Neural crest cell (in vitro differentiated cells): ENCODE measurements at regions not wholly inside any gene's neighbourhood (a gene's known extent, or its start where the extent isn't known, plus 50 kb on each side); places are given as distances from the start of the nearest gene placed in this dataset.

Experiments used
- DNase-seq: peaks from one replicate; pipeline ENCODE4 v3.0.0; 2021; ENCODE audit warnings: low read depth, mixed read lengths, low spot score
- H3K27ac Mint-ChIP-seq: one replicate; pipeline ENCODE4 v1.8.0; 2021; ENCODE audit warnings: mild to moderate bottlenecking, mixed read lengths; ENCODE audit not compliant: unreplicated experiment
- H3K27me3 Mint-ChIP-seq: 2 replicates; pipeline ENCODE4 v1.8.0; 2021; ENCODE audit warnings: low read depth, mild to moderate bottlenecking, mixed read lengths
- H3K36me3 Mint-ChIP-seq: 2 replicates; pipeline ENCODE4 v1.8.0; 2021; ENCODE audit warnings: low read depth, mild to moderate bottlenecking, mixed read lengths
- H3K4me1 Mint-ChIP-seq: 2 replicates; pipeline ENCODE4 v1.8.0; 2021; ENCODE audit warnings: mixed read lengths
- H3K4me3 Mint-ChIP-seq: one replicate; pipeline ENCODE4 v1.8.0; 2021; ENCODE audit warnings: mild to moderate bottlenecking, mixed read lengths
- H3K9me3 Mint-ChIP-seq: 2 replicates; pipeline ENCODE4 v1.8.0; 2021; ENCODE audit warnings: mixed read lengths
- TF ChIP-seq, protein P1 (sequence below): fragments of 200-600 bp; sonication (generic); conservative IDR thresholded peaks from 2 replicates; pipeline ENCODE4 v1.5.0; 2021; ENCODE audit warnings: antibody characterized with exemption, mild to moderate bottlenecking

DNA sequence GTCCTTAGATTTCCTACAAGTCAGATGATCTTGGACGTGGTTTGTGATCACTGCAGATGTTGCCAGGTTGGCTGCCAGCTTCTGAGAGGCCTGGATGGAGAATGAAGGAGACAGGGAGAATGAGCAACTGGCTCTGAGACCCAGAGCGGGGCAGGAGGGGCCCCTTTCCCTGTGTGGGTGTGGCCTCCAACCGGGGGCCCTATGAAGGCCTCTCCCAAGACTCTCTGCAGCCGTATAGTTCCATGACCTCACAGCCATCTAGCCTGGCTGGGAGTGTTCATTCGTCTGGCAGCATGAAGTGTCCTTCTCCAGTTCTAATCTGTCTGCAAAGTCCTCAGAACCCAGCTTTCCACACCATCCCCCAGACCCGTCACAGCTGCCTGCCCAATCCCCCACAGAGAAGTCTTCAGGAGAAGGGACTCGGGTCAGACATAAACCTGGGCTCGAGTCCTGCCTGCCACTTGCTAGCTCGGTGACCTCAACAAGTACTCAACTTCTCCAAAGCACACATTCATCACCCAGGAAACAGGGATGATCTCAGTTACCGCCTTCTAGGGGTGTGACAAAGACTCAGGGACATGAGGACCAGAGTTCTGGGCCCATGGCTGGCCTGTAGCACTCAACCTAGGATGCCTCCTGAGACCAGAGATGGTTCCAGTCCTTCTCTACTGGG lies 122.6 kb downstream of the EDN3 start:
- H3K4me3 Mint-ChIP-seq = no peak overlapping the region
- H3K27me3 Mint-ChIP-seq = peaks cover 7% of the 10 kb centered on the region
- H3K27ac Mint-ChIP-seq = no peak overlapping the region
- no peaks in the 10 kb centered on the region for H3K36me3 Mint-ChIP-seq
- TF ChIP-seq, protein P1, sequence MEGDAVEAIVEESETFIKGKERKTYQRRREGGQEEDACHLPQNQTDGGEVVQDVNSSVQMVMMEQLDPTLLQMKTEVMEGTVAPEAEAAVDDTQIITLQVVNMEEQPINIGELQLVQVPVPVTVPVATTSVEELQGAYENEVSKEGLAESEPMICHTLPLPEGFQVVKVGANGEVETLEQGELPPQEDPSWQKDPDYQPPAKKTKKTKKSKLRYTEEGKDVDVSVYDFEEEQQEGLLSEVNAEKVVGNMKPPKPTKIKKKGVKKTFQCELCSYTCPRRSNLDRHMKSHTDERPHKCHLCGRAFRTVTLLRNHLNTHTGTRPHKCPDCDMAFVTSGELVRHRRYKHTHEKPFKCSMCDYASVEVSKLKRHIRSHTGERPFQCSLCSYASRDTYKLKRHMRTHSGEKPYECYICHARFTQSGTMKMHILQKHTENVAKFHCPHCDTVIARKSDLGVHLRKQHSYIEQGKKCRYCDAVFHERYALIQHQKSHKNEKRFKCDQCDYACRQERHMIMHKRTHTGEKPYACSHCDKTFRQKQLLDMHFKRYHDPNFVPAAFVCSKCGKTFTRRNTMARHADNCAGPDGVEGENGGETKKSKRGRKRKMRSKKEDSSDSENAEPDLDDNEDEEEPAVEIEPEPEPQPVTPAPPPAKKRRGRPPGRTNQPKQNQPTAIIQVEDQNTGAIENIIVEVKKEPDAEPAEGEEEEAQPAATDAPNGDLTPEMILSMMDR = no peak
- no peak for DNase-seq
- H3K4me1 Mint-ChIP-seq = peaks cover 6% of the 10 kb centered on the region
- peaks cover 3% of the 10 kb centered on the region for H3K9me3 Mint-ChIP-seq

DNA sequence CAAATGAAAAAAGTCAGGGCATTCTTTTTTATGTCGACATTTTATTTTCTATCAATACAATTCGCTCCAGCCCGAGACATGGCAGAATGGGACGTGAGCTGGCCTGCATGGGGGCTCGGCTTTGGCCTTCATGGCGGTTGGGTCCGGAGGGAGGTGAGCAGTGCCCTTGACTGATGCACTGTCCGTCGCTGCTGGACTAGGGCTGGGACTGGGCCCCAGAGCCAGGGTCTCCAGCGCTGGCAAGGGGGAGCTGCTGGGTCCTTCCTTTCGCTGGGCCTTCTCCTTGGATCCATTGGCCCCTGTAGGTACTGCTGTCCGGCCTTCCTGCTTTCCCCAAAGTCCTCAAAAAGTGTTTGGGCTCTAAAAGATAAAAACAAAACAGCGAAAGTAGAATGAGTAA lies 124.6 kb downstream of the EDN3 start:
- peaks cover 6% of the 10 kb centered on the region for H3K4me1 Mint-ChIP-seq
- no peak overlapping the region for H3K27ac Mint-ChIP-seq
- peaks cover 2% of the 10 kb centered on the region for H3K27me3 Mint-ChIP-seq
- H3K36me3 Mint-ChIP-seq = no peaks in the 10 kb centered on the region
- H3K4me3 Mint-ChIP-seq = no peak overlapping the region
- no peak for DNase-seq
- TF ChIP-seq, protein P1 = no peak
- peaks cover 7% of the 10 kb centered on the region for H3K9me3 Mint-ChIP-seq

DNA sequence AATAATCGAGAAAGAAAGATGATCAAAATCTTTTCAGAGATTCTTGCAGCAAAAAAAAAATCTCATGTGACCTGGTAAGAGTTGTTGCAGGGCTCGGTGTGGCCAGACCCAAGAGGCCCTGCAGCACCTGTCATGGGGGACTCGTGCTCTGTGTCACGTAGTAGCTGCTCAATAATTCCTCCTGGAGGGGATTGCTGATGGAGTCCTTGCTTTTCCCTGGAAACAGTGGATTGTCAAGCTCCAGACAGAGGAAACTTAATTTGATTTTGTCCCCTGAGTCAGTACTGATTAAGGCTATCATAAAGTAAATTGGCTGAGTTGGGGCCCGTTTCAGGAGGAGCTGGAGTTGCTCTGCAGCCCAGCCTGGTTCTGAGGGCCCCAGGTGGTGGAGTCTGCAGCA lies 125.2 kb downstream of the EDN3 start:
- no peaks in the 10 kb centered on the region for H3K36me3 Mint-ChIP-seq
- H3K27ac Mint-ChIP-seq = no peak overlapping the region
- H3K9me3 Mint-ChIP-seq = peaks cover 7% of the 10 kb centered on the region
- H3K4me1 Mint-ChIP-seq = peaks cover 6% of the 10 kb centered on the region
- no peak for DNase-seq
- no peaks in the 10 kb centered on the region for H3K27me3 Mint-ChIP-seq
- TF ChIP-seq, protein P1 = no peak
- H3K4me3 Mint-ChIP-seq = no peak overlapping the region

DNA sequence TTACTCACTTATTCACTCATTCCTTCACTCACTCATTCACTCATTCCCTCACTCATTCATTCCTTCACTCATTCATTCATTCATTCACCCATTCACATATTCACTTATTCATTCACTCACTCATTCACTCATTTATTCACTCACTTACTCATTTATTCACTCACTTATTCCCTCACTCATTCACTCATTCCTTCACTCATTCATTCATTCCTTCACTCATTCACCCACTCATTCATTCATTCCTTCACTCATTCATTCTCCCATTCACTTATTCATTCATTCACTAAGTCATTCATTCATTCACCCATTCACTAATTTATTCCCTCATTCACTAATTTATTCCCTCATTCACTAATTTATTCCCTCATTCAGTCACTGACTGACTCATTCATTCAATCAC lies 127.6 kb downstream of the EDN3 start:
- DNase-seq = no peak
- Mint-ChIP-seq H3K9me3 (peaks cover 7% of the 10 kb centered on the region), H3K36me3 (no peaks in the 10 kb centered on the region), H3K27ac (no peak overlapping the region), H3K4me3 (no peak overlapping the region), H3K27me3 (no peaks in the 10 kb centered on the region), H3K4me1 (peaks cover 6% of the 10 kb centered on the region)
- TF ChIP-seq, protein P1 = no peak

DNA sequence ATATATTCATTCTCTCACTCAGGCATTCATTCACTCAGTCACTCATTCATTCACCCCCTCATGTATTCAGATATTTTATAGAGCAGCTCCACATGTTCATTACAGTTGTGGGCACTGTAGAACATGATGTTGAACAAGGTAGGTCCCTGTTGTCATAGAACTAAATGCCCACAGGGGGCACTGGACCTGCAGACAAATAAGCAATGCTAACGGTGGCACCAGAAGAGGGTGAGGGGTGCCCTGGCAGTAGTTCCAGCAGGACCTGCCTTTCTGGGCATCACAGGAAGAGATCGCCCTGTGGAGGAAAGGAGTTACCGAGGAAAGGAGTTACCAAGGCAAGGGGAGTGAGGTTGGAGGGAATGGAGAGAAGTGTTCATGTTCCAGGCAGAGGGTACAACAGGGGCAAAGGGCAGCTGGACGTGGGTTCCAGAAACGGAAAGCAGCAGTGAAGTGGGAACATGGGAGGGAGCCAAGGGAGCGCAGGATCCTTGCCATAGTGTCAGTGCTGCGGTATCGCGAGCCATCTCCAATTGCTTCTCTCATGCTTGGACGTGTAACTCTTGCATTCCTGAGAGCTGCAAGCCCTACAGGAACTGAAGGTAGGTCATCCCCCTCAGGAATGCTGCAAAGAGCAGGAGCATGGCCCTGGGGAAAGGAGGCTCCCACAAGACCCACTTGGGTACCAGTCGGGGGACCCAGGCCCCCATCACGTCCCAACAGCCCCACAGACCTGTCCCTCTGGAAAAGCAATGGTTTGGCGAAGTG lies 128.2 kb downstream of the EDN3 start:
- Mint-ChIP-seq H3K9me3 (peaks cover 7% of the 10 kb centered on the region), H3K36me3 (no peaks in the 10 kb centered on the region), H3K4me1 (peaks cover 6% of the 10 kb centered on the region), H3K27ac (no peak overlapping the region), H3K27me3 (no peaks in the 10 kb centered on the region), H3K4me3 (no peak overlapping the region)
- no peak for DNase-seq
- TF ChIP-seq, protein P1 = peak; percentile 43
